Activated gamma-delta T cell (primary cell): ENCODE measurements at regions not wholly inside any gene's neighbourhood (a gene's known extent, or its start where the extent isn't known, plus 50 kb on each side); places are given as distances from the start of the nearest gene placed in this dataset.

Experiments used
- DNase-seq: peaks from one replicate; lab custom pipeline; 2025; lab: John Stamatoyannopoulos, UW

DNA sequence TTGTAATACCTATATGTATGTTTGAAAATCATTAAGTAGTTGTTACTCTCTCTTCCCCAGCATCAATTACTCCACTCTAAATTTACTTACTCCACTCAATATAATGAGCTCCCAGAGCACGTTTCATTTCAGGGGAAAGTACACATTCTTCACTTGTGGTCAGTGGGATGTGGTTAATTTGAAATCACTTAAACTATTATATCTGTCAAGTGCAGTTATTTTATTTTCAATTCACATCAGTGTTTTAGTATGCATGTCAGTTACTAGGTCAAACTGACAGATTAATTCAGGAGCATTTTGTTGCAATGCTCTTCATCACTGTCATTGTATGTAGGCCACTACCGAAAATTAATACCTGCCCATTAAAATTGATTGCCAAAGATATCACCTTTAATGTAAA lies 376.1 kb downstream of the ZIC4 start:
- DNase-seq: no peak

GRCh38 chr3:147015334-147015733 lies 391.0 kb downstream of the ZIC4 start:
- DNase-seq: no peak

- DNase-seq: no peak
These were observed 397.5 kb downstream of the ZIC4 start for GRCh38 chr3:147008886-147009285.

GRCh38 chr3:147008458-147008857 lies 397.9 kb downstream of the ZIC4 start:
- DNase-seq: no peak

DNA sequence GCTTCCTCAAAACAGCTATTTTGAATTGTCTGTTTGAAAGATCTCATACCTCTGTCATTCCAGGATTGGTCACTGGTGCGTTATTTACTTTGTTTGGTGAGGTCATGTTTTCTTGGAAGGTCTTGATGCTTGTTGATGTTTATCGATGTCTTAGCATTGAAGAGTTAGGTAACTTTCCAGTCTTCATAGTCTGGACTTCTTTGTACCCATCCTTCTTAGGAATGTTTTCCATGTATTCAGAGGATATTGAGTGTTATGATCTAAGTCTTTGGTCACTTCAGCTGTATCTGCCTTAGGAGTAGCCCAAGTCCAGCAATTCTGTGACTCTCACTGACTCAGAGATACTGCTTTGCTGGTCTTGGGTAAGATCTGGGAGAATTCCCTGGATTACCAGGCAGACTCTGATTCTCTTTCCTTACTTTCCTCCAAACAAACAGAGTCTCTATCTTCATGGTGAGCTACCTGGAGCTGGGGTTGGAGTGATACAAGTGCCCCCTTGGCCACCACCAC lies 398.6 kb downstream of the ZIC4 start:
- no peak for DNase-seq

- DNase-seq: no peak
These were observed 397.6 kb upstream of the PLSCR5 start for GRCh38 chr3:147002721-147003120.

GRCh38 chr3:147000274-147000673 lies 395.1 kb upstream of the PLSCR5 start:
- DNase-seq: no peak

- DNase-seq: no peak
These were observed 386.8 kb upstream of the PLSCR5 start for GRCh38 chr3:146991907-146992306.

DNA sequence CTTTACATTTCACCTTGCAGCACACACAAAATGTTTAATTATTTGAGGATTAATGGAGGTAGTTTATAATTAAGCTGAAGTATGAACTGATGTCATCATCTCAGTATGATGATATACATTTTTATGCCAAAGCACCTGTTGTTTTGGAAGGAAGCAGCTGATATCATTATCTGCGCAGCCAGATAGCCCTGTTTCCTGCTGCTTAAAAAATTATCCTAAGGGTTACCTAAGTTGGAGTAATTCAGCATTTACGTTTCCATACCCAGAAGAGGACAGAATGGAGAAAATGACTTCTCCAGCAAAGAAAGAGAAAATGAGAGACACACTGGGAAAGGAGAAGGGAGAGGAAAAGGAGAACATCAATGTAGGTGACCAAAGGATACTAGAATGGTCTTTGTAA lies 370.3 kb upstream of the PLSCR5 start:
- DNase-seq: no peak

DNA sequence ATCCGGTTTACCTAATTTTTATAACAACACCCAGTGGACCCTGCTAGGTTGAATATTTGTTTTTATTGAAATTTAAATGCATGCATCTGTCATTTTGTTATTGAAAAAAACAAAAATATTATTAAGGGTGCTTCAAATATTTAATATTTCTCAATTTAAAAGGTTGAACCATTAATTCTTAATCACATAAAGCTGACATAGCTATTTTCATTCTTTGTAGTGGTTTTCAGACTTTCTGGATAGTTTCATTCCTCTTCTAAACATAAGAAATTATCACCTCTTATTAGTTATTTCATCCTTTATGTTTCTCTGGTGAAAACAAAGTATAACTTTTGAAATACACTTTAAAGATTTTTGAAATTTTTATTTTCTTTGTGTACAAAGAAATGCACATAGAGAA lies 369.9 kb upstream of the PLSCR5 start:
- no peak for DNase-seq

GRCh38 chr3:146974001-146974400 lies 368.9 kb upstream of the PLSCR5 start:
- no peak for DNase-seq

- no peak for DNase-seq
These were observed 367.6 kb upstream of the PLSCR5 start for GRCh38 chr3:146972726-146973125.

GRCh38 chr3:146970236-146970635 lies 365.1 kb upstream of the PLSCR5 start:
- DNase-seq: no peak

DNA sequence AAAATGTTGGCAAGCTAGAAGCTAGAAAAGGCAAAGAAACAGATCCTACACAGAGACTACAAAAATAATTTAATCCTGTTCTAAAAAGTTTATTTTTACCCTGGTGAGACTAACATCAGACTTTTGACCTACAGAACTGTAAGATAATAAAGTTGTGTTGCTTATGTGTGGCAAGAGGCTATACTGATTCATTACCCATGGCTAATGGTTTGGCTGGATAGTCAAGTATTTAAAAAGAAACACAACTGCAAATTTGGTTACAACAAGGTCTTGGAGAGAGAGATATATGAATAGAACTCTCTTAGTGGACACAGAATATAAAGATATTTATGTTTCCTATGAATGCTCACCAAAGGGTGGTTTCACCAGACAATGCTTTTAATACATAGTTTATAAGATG lies 364.2 kb upstream of the PLSCR5 start:
- DNase-seq: no peak

DNA sequence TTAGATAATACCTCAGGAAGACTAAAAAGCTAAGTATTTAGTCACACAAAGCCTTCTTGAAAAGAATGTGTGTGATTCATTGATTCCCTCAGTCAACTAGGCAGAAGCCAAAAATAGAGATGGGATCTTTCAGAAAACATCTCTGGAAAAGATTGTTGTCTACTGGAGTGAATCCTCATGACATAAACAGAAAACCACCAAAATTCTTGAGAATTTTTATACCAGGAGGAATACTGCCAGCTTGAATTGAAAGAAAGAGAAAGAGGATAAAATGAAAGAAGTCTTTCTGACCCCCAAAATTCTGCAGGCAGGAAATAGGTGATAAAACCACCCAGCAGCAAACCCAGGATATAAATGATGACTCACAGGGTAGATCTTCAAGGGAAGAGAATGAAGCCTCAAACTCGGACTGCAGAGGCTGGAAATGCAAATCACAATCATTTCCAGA lies 363.1 kb upstream of the PLSCR5 start:
- no peak for DNase-seq

- DNase-seq: no peak
These were observed 362.6 kb upstream of the PLSCR5 start for GRCh38 chr3:146967783-146968182.

DNA sequence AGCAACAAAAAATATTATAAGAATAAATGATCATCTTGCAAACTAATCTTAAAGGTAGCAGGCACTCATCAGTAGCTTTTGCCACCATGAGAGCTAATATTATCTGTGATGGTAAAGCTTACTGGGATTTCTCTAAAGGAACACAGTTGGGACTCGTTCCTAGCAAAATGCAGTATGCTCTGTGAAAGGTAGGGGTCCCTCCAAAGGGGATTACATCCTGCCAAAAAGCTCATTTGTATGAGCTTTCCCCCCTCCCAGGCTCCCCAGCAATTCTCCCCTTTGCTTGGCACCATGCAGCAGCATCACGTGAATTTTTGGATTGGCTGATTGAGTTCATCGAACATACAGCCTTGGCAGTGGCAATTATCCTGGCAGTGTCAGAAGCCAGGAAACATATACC lies 361.0 kb upstream of the PLSCR5 start:
- no peak for DNase-seq

DNA sequence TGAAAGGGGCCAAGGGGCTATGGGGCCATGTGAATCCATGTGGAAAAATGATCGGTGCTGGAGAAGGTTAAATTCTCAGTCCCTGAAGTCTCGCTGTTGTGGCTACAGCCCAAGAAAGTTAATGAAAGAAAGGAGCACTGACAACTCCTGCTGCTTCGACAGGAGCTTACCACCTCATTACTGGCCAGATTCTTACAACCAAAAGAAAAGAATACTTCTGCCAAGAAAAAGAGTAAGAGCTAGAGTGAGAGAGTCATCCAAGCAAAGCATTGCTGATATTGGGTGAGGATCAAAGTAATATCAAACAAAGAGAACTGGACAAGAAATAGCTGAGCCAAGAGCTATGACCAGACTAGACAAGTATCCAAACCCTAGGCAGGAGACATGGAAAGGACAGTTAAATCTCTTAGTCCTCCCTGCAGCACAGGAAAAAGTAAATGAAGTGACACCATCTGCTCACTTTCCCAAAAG lies 348.4 kb upstream of the PLSCR5 start:
- DNase-seq: no peak

- no peak for DNase-seq
These were observed 343.8 kb upstream of the PLSCR5 start for GRCh38 chr3:146948985-146949384.

- DNase-seq: no peak
These were observed 343.0 kb upstream of the PLSCR5 start for GRCh38 chr3:146948186-146948585.

GRCh38 chr3:146929696-146930095 lies 324.6 kb upstream of the PLSCR5 start:
- no peak for DNase-seq

- DNase-seq: no peak
These were observed 323.4 kb upstream of the PLSCR5 start for GRCh38 chr3:146928421-146929059.

- DNase-seq: no peak
These were observed 316.5 kb upstream of the PLSCR5 start for GRCh38 chr3:146921693-146922092.

- no peak for DNase-seq
These were observed 309.3 kb upstream of the PLSCR5 start for GRCh38 chr3:146914409-146914808.
